CD1c-positive myeloid dendritic cell (primary cell): ENCODE measurements at regions not wholly inside any gene's neighbourhood (a gene's known extent, or its start where the extent isn't known, plus 50 kb on each side); places are given as distances from the start of the nearest gene placed in this dataset.
"Not testable (repeated sequence)": the region's sequence is repeated elsewhere in the genome, so short reads cannot be mapped to it uniquely, and the experiment has no call there.

Source experiments
- DNase-seq: peaks from one replicate; pipeline ENCODE4 v3.0.0-alpha.2; 2016; ENCODE audit errors: extremely low spot score

DNA sequence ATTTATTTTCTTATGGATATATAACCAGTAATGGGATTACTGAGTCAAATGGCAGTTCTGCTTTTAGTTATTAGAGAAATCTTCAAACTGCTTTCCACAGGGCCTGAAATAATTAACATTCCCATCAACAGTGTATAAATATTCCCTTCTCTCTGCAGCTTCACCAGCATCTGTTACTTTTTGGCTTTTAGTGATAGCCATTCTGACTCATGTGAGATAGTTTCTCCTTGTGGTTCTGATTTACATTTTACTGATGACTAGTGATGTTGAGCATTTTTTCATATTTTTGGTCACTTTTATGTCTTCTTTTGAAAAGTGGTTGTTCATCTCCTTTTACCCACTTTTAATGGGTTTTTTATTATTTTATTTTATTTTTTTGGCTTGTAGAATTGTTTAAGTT lies 1290.3 kb upstream of the CDH9 start:
- DNase-seq = no peak

- DNase-seq = no peak
These were observed 1285.8 kb upstream of the CDH9 start for GRCh38 chr5:28324174-28324573.

- DNase-seq = no peak
These were observed 1275.6 kb upstream of the CDH9 start for GRCh38 chr5:28313953-28314352.

DNA sequence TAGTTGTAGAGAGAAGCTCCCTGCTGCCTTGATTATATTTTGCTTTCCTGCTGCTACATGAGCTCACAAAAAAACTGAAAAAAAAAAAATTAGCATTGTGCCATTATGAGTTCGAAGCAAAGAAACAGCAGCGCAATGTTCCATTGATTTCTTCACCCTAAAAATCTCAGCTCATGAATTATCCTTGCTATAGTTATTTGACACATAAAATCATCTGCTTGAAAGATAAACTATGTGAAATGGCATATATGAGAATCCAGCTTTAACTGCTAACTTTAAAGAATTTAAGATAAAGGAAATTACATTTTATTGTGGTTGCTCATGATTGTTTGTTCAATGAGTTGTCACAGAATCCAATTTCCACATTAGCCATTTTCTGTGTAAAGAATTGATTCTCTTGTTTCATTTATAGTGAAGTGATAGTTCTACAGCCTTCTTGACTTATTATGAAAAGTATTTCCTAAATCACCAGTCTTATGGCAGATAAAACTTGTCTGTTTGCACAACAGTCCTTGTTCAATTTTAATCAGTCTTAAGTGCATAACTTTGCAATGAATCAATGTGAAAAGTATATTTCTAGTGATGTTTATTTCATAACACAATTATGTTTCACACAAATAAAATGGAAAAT lies 1275.0 kb upstream of the CDH9 start:
- no peak for DNase-seq

GRCh38 chr5:28310696-28311095 lies 1272.3 kb upstream of the CDH9 start:
- DNase-seq = no peak

- DNase-seq = no peak
These were observed 1267.5 kb upstream of the CDH9 start for GRCh38 chr5:28305891-28306290.

DNA sequence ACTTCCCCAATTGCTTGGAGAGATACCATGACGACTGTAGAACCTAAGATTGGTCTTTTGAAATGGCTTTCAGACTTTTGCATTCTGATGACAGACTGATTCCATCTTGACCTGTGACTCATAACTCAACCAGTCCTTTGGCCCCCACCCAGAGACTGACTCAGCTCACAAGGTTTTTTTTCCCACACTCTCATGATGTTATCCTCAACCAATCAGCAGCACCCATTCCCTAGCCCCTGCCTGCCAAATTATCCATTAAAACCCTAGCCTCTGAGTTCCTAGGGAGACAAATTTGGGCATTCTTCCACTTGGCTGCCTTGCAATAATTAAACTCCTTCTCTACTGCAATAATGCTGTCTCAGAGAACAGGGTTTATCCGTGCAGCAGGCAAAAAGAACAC lies 1263.3 kb upstream of the CDH9 start:
- DNase-seq = no peak

GRCh38 chr5:28296254-28297013 lies 1258.0 kb upstream of the CDH9 start:
- DNase-seq = no peak

DNA sequence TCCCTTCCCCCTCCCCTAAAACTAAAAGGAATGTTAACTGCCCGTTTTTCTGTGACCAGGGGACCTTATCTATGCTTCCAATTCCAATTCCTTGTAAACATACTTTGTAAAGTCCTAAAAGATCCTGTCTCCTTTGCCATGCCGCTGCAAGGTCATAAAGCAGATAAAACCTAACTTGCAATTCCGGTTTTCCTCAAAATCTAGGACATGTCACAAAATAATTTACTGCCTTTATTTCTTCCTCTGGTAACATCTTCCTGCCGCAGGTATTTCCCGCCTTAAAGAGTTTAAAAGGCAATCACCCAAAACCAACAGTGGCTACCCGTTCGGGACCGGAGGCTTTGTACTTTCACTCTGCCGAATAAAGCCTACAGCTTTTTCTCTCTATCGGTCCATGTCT lies 1248.6 kb upstream of the CDH9 start:
- DNase-seq = not testable (repeated sequence)

- no peak for DNase-seq
These were observed 1248.2 kb upstream of the CDH9 start for GRCh38 chr5:28286566-28286965.

DNA sequence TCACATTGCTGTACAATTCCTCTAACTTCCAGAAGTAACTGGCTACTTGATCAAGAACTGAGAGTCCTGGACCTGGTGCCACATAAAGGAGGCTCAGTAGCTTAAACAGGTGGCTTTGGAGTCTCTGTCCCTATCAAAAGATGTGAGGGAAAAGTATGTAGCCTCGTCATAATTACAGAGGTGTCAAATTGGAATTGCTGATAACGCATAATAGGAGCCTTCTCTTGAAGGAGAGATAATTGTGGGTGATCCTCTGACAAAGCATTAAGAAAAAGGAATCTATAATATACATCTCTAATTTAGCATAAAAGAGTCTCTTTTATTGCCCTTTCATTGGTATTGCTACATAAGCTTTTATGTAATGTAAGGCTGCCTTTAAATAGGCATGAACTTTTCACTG lies 1246.4 kb upstream of the CDH9 start:
- DNase-seq = no peak

- no peak for DNase-seq
These were observed 1243.0 kb upstream of the CDH9 start for GRCh38 chr5:28281351-28281750.

GRCh38 chr5:28275931-28276330 lies 1237.5 kb upstream of the CDH9 start:
- DNase-seq = no peak

DNA sequence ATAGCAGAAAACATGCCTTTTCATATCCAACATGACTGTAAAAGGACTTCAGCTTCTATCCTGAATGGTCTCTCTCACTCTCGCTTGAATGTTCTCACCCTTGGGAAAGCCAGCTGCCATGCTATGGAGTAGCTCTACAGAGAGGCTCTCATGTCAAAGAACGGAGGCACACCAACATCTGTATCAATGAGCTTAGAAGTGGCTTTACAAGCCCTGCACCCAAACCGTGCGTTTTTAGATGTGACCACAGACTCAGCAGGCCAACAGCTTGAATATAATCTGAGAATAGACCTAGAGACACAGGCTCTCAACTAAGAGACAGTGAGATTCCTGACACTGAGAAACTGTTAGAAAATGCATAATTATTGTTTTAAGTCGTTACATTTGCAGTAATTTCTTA lies 1231.6 kb upstream of the CDH9 start:
- no peak for DNase-seq

- no peak for DNase-seq
These were observed 1227.5 kb upstream of the CDH9 start for GRCh38 chr5:28265877-28266276.

DNA sequence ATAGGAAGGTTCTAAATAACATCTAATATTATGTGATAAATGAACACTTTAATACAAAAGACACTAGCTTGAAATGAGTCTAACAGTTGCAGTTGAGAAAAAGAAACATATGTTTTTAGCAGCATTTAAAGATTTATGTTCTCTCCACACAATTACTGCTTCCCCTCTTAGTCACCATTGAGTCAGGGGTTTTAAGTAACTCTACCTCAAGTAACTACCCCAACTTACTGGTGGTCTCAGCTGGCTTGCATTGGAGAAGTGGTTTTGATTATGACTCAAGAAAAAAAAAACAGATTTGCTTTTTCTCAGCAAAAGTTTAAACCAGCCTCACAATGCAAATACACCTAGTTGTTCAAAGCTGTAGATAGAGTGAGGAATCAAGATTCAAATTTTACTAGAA lies 1216.5 kb upstream of the CDH9 start:
- DNase-seq = no peak

DNA sequence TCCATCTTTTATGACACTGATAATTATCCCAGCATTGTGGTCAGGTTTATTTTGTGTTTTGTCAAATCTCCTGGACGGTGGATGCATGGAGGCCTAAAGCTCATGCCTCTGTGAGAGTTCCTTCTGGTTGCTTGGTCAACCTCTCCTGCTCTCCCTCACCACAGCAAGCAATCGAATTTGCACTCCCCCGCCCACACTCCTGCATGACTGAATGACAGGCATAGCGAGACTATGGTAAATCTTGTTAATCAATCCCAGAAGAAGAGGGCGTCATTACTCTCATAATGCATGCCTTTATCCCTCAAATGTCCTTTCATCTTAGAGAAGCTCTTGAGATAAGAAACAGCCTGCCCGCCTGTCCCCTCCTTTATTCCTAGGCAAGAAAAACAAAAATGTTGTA lies 1215.0 kb upstream of the CDH9 start:
- DNase-seq = no peak

GRCh38 chr5:28249771-28250415 lies 1211.5 kb upstream of the CDH9 start:
- DNase-seq = no peak

- no peak for DNase-seq
These were observed 1196.1 kb upstream of the CDH9 start for GRCh38 chr5:28234356-28234968.

- no peak for DNase-seq
These were observed 1188.0 kb upstream of the CDH9 start for GRCh38 chr5:28226407-28226806.

DNA sequence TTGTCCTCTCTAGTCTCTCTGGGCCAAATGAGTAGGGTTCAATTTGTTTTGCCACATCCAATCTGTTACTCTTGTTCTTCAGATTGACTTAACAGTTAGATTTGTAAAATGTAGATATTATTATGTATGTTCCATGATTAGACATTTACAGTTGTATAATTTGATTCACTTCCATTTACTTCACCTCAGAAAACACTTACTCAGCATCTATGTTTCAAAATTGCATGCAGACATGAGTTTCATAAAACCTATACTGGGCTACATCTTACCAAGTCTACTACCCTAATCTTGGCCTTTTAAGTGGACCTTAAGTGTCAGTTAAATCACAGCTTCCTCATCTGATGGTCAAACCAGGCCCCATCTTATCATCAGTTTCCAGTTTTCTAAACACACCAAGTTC lies 1181.2 kb upstream of the CDH9 start:
- no peak for DNase-seq

DNA sequence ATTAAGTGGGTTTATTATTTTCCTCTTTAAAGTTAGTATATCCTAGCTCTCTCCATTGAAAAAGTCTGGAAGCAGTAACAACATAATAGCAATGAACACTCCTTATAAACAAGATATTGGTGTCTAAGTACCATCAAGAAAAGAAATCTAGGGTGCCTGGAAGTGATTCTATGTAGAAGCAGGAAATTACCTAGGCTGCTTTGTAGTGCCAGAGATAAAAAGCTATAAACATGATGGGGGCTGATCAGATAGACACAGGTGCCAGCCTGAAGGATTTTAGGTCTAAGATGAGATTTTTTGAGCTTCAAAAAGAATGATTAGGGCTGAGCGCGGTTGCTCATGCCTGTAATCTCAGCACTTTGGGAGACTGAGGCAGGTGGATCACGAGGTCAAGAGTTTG lies 1179.3 kb upstream of the CDH9 start:
- no peak for DNase-seq

GRCh38 chr5:28216939-28217360 lies 1178.6 kb upstream of the CDH9 start:
- DNase-seq = no peak
